ENCODE measurements at regions not wholly inside any gene's neighbourhood (a gene's known extent, or its start where the extent isn't known, plus 50 kb on each side); places are given as distances from the start of the nearest gene placed in this dataset.
"Not testable (repeated sequence)": the region's sequence is repeated elsewhere in the genome, so short reads cannot be mapped to it uniquely, and the experiment has no call there.

DNA sequence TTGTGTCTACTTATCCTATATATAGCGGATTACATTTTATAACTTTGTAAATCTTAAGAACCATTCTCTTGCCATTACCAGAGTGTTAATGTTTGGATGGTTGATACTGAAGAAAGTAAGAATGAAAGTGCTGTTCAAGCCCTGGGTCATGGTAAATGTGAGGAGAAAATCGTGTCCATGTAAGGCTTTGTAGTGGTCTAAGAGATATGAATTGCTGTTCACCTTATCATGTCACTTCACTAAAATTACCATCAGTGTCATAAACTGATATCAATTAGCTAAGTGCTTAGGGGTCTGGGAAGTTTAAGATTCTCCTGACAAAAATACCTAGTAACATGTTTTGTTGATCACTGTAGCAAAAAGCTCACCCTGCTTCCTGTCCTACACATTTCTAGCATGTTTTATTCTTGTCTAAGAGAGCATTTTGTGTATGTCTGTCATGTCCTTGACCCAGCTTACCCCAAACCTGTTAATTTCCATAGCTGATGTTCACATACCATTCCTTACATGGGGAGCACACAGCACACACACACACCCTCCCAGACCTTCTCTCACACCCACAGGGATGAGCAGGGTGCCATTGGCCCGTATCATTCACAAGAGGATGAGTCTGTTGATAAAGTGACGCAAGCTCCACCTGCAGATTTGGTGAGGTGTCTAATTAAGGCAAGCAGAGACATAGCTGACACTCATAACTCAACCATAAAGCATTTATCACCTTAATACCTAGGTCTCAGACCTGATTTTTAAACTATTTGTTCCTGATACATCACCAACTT, 125.1 kb upstream of the PAM start:
- Mint-ChIP-seq H3K9me3 (peaks cover 6% of the 10 kb centered on the region), H3K4me3 (no peak overlapping the region), H3K27me3 (no peaks in the 10 kb centered on the region), H3K4me1 (no peaks in the 10 kb centered on the region), H3K27ac (no peak overlapping the region), H3K36me3 (no peaks in the 10 kb centered on the region)
- ATAC-seq: no peak

DNA sequence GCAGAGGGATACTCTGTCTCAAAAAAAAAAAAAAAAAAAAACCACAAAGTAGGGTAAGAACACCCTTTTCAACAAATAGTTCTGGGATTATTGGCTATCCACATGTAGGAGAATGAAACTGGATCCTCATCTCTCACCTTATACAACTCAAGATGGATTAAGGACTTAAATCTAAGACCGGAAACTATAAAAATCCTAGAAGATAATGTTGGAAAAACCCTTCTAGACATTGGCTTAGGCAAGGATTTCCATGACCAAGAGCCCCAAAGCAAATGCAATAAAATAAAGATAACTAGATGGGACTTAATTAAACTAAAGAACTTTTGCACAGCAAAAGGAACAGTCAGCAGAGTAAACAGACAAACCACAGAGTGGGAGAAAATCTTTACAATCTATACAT, 119.7 kb upstream of the PAM start:
- not testable (repeated sequence) for H3K36me3 Mint-ChIP-seq, H3K27me3 Mint-ChIP-seq, H3K4me3 Mint-ChIP-seq, H3K9me3 Mint-ChIP-seq, H3K27ac Mint-ChIP-seq, H3K4me1 Mint-ChIP-seq, ATAC-seq

GRCh38 chr5:102638316-102638715, 116.8 kb upstream of the PAM start:
- Mint-ChIP-seq H3K27me3 (no peaks in the 10 kb centered on the region), H3K4me1 (no peaks in the 10 kb centered on the region), H3K27ac (no peak overlapping the region), H3K36me3 (no peaks in the 10 kb centered on the region), H3K4me3 (no peak overlapping the region), H3K9me3 (peaks cover 4% of the 10 kb centered on the region)
- ATAC-seq: no peak

DNA sequence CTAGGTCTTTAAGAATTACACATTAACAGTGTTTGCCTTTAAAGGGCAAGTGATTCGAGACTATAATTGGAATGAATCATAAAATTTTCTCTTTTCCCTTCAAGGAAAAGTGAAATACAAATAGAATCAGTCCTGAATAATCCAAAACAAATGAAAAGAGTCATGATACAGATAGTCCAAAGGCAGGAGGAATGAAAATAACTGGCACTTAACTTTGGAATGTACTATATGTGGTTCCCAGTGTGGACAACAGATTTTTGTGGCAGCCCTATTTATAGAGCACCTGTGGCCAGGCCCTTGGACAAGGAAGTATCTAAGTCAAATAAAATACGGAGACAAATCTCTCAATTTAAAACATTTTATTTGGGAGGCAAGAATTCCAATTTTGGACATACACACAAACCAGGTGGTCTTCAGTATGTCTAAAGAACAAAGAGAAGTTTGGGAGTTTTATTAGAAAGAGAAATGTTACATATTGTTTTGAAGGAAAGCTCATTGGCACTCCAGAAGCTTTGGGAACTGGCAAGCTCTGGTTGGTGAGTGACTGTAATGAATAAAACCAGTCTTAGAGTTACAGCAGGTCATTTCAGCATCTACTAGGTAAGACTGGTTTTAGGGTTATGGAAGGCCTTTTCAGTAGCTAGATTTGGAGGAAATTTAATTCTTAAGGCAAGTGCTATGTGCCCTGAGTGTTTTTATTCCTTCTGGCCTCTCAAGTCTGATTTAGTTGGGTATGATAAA, 116.0 kb upstream of the PAM start:
- no peak overlapping the region for H3K27ac Mint-ChIP-seq
- no peak overlapping the region for H3K4me3 Mint-ChIP-seq
- H3K27me3 Mint-ChIP-seq: no peaks in the 10 kb centered on the region
- H3K36me3 Mint-ChIP-seq: no peaks in the 10 kb centered on the region
- H3K4me1 Mint-ChIP-seq: no peaks in the 10 kb centered on the region
- no peak for ATAC-seq
- H3K9me3 Mint-ChIP-seq: peaks cover 8% of the 10 kb centered on the region

DNA sequence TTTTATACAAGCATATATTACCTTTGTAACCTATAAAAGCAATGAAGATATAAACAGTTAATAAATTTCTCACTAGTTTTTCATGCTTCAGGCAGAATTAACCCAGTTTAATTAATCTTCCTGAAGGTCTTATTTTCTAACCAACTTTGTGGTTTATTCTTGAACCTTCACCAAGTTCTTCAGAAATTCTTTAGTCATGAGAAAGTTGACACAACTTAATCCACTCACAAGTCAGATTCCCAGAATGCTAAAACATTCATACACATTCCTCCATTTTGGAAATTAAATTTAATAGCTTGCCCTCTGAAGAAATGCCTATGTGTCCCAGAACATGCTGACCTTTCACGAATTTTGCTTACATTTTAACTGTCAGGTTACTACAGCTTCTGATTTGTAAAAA, 105.4 kb upstream of the PAM start:
- Mint-ChIP-seq H3K4me1 (no peaks in the 10 kb centered on the region), H3K27me3 (no peaks in the 10 kb centered on the region), H3K9me3 (peaks cover 8% of the 10 kb centered on the region), H3K4me3 (no peak overlapping the region), H3K27ac (no peak overlapping the region), H3K36me3 (no peaks in the 10 kb centered on the region)
- ATAC-seq: no peak

- H3K27me3 Mint-ChIP-seq: no peaks in the 10 kb centered on the region
- no peak overlapping the region for H3K27ac Mint-ChIP-seq
- H3K9me3 Mint-ChIP-seq: peaks cover 5% of the 10 kb centered on the region
- H3K4me3 Mint-ChIP-seq: no peak overlapping the region
- ATAC-seq: no peak
- no peaks in the 10 kb centered on the region for H3K36me3 Mint-ChIP-seq
- H3K4me1 Mint-ChIP-seq: no peaks in the 10 kb centered on the region
These were observed 103.6 kb upstream of the PAM start for GRCh38 chr5:102651466-102651865.

GRCh38 chr5:102654559-102655349, 100.4 kb upstream of the PAM start:
- no peak overlapping the region for H3K27ac Mint-ChIP-seq
- no peak for ATAC-seq

GRCh38 chr5:102659151-102659550, 96.0 kb upstream of the PAM start:
- H3K27me3 Mint-ChIP-seq: no peaks in the 10 kb centered on the region
- H3K27ac Mint-ChIP-seq: no peak overlapping the region
- ATAC-seq: no peak
- H3K4me3 Mint-ChIP-seq: no peak overlapping the region
- no peaks in the 10 kb centered on the region for H3K4me1 Mint-ChIP-seq
- no peaks in the 10 kb centered on the region for H3K36me3 Mint-ChIP-seq
- no peaks in the 10 kb centered on the region for H3K9me3 Mint-ChIP-seq

More at GRCh38 chr5:102654559-102655349, 100.4 kb upstream of the PAM start:
- Mint-ChIP-seq H3K36me3 (no peaks in the 10 kb centered on the region), H3K9me3 (no peaks in the 10 kb centered on the region), H3K4me3 (no peak overlapping the region), H3K4me1 (no peaks in the 10 kb centered on the region), H3K27me3 (no peaks in the 10 kb centered on the region)

GRCh38 chr5:102660111-102660510, 95.0 kb upstream of the PAM start:
- Mint-ChIP-seq H3K9me3 (no peaks in the 10 kb centered on the region), H3K36me3 (no peaks in the 10 kb centered on the region), H3K27me3 (no peaks in the 10 kb centered on the region), H3K27ac (no peak overlapping the region), H3K4me3 (no peak overlapping the region), H3K4me1 (no peaks in the 10 kb centered on the region)
- no peak for ATAC-seq

- ATAC-seq: no peak
- H3K4me1 Mint-ChIP-seq: no peaks in the 10 kb centered on the region
- H3K27ac Mint-ChIP-seq: no peak overlapping the region
- no peaks in the 10 kb centered on the region for H3K27me3 Mint-ChIP-seq
- H3K9me3 Mint-ChIP-seq: no peaks in the 10 kb centered on the region
- H3K36me3 Mint-ChIP-seq: no peaks in the 10 kb centered on the region
- no peak overlapping the region for H3K4me3 Mint-ChIP-seq
These were observed 91.2 kb upstream of the PAM start for GRCh38 chr5:102663749-102664530.

GRCh38 chr5:102664616-102665335, 90.3 kb upstream of the PAM start:
- H3K4me3 Mint-ChIP-seq: no peak overlapping the region
- no peak for ATAC-seq
- H3K9me3 Mint-ChIP-seq: no peaks in the 10 kb centered on the region
- no peaks in the 10 kb centered on the region for H3K36me3 Mint-ChIP-seq
- no peak overlapping the region for H3K27ac Mint-ChIP-seq
- no peaks in the 10 kb centered on the region for H3K4me1 Mint-ChIP-seq
- no peaks in the 10 kb centered on the region for H3K27me3 Mint-ChIP-seq

DNA sequence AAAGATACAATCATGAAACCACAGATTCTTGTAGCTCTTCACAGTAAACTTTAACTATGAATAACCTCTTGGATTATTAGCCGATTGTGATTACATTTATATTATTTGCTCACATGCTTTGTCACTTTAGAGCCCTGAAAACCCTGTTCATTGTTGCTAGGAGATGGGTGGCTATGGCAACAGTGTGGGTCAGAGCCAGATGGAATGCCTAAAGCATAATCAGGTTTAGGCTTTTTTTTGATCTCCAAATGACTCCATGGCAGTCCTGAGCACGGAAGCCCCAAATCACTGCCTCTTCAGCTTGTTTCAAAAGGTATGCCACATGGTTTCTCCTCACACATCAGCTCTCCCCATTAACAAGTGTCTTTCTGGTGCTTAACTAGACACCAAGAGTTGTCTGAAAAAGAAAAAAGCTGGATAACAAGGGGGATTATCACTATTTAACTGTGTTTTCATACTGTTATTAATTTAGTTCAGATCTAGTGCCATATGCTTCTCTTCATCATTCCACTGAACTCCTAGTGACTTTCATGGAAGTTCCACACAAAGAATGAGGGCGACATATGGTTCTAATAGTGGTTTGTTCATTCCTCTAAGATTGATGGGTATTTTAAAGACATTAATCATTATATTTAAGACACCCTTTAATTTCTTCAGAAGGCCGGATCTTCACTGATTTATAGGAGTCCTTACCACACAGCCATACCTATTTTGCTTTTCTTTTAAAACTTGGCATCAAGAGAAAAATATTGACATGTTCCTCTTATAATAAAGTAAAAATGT, 88.8 kb upstream of the PAM start:
- no peak overlapping the region for H3K4me3 Mint-ChIP-seq
- H3K27ac Mint-ChIP-seq: no peak overlapping the region
- no peaks in the 10 kb centered on the region for H3K4me1 Mint-ChIP-seq
- H3K36me3 Mint-ChIP-seq: no peaks in the 10 kb centered on the region
- ATAC-seq: no peak
- H3K27me3 Mint-ChIP-seq: peaks cover 11% of the 10 kb centered on the region
- H3K9me3 Mint-ChIP-seq: no peaks in the 10 kb centered on the region

GRCh38 chr5:102668220-102668932, 86.7 kb upstream of the PAM start:
- Mint-ChIP-seq H3K27ac (no peak overlapping the region), H3K9me3 (no peaks in the 10 kb centered on the region), H3K4me1 (no peaks in the 10 kb centered on the region), H3K36me3 (no peaks in the 10 kb centered on the region), H3K4me3 (no peak overlapping the region), H3K27me3 (peaks cover 11% of the 10 kb centered on the region)
- ATAC-seq: no peak

Data from stimulated activated memory B cell treated with anti-CD40 and anti-IgM and Interleukin-4, amounts not matched to agents 10 μg/mL and 1 μg/mL and 100 μg/mL, for 72 hours (primary cell).